MCF 10A (cell line): ENCODE measurements at regions not wholly inside any gene's neighbourhood (a gene's known extent, or its start where the extent isn't known, plus 50 kb on each side); places are given as distances from the start of the nearest gene placed in this dataset.

Experiments
- BruUV-seq: library from RNA; stranded (reverse); fragments of 400-500 nt; replicated peaks from 2 replicates; lab custom pipeline; 2021; lab: Mats Ljungman, UMichigan
- CTCF ChIA-PET: fragments of 300-600 bp; sonication (Branson Sonifier 250); formaldehyde crosslinking; extraction: SDS; loops from one replicate; lab custom pipeline; 2021; ENCODE audit warnings: antibody characterized with exemption, inconsistent platforms; lab: Yijun Ruan, JAX
- POLR2A ChIA-PET: fragments of 300-600, 350-650 bp; sonication (Branson Sonifier 250); formaldehyde crosslinking; extraction: SDS; loops from one replicate; lab custom pipeline; 2020; ENCODE audit warnings: antibody characterized with exemption, inconsistent platforms; lab: Yijun Ruan, JAX
- DNase-seq: peaks from one replicate; pipeline ENCODE4 v3.0.0-alpha.2; 2018; ENCODE audit not compliant: unreplicated experiment
- H3K27ac Mint-ChIP-seq: one replicate; pipeline ENCODE4 v1.8.0; 2022; ENCODE audit warnings: mild to moderate bottlenecking, low read depth, mixed read lengths; ENCODE audit not compliant: unreplicated experiment
- H3K27me3 Mint-ChIP-seq: one replicate; pipeline ENCODE4 v1.8.0; 2022; ENCODE audit warnings: mixed read lengths; ENCODE audit not compliant: insufficient read depth, unreplicated experiment
- H3K36me3 Mint-ChIP-seq: one replicate; pipeline ENCODE4 v1.8.0; 2022; ENCODE audit warnings: mild to moderate bottlenecking, moderate library complexity, mixed read lengths; ENCODE audit not compliant: insufficient read depth, unreplicated experiment
- H3K4me1 Mint-ChIP-seq: one replicate; pipeline ENCODE4 v1.8.0; 2022; ENCODE audit warnings: mixed read lengths; ENCODE audit not compliant: insufficient read depth, unreplicated experiment
- H3K4me3 Mint-ChIP-seq: one replicate; pipeline ENCODE4 v1.8.0; 2022; ENCODE audit warnings: mild to moderate bottlenecking, moderate library complexity, mixed read lengths; ENCODE audit not compliant: unreplicated experiment
- H3K9me3 Mint-ChIP-seq: one replicate; pipeline ENCODE4 v1.8.0; 2022; ENCODE audit warnings: mixed read lengths; ENCODE audit not compliant: unreplicated experiment
- CTCF ChIP-seq: fragments of 200-600 bp; IDR thresholded peaks from one replicate; pipeline ENCODE4 v1.8.0; 2022; ENCODE audit warnings: antibody characterized with exemption, mild to moderate bottlenecking; ENCODE audit not compliant: unreplicated experiment
- intact Hi-C: fragments of 100-400 bp; cut with micrococcal nuclease; formaldehyde crosslinking; loops from 2 replicates; pipeline ENCODE4 v1.14.1; 2022

GRCh38 chr6:104418125-104418524 lies 441.6 kb downstream of the HACE1 start:
- CTCF ChIA-PET: interaction anchor here (0.6 kb wide), 1 partner anchor 48 kb away, joined by 3 read pairs; no protein-coding TSS in a partner anchor
- intact Hi-C loops: no loop called here
- BruUV-seq: no TSS peak

GRCh38 chr6:104414723-104415122 lies 445.0 kb downstream of the HACE1 start:
- H3K9me3 Mint-ChIP-seq: no peaks in the 10 kb centered on the region
- CTCF ChIA-PET: interaction anchor here (1.6 kb wide), 1 partner anchor 357 kb away, joined by 4 read pairs; no protein-coding TSS in a partner anchor
- H3K36me3 Mint-ChIP-seq: no peaks in the 10 kb centered on the region
- no peaks in the 10 kb centered on the region for H3K4me1 Mint-ChIP-seq
- TF ChIP-seq CTCF: no peak
- intact Hi-C loops: no loop called here
- no TSS peak for BruUV-seq
- H3K27me3 Mint-ChIP-seq: no peaks in the 10 kb centered on the region
- no peak overlapping the region for H3K4me3 Mint-ChIP-seq
- DNase-seq: no peak
- no peak overlapping the region for H3K27ac Mint-ChIP-seq
- POLR2A ChIA-PET: no interaction called here

More at GRCh38 chr6:104418125-104418524, 441.6 kb downstream of the HACE1 start:
- POLR2A ChIA-PET: no interaction called here
- H3K36me3 Mint-ChIP-seq: no peaks in the 10 kb centered on the region
- no peaks in the 10 kb centered on the region for H3K4me1 Mint-ChIP-seq
- H3K9me3 Mint-ChIP-seq: no peaks in the 10 kb centered on the region
- H3K27me3 Mint-ChIP-seq: no peaks in the 10 kb centered on the region
- no peak for DNase-seq
- no peak for TF ChIP-seq CTCF
- no peak overlapping the region for H3K27ac Mint-ChIP-seq
- no peak overlapping the region for H3K4me3 Mint-ChIP-seq

GRCh38 chr6:104413767-104414166 lies 446.0 kb downstream of the HACE1 start:
- no peaks in the 10 kb centered on the region for H3K4me1 Mint-ChIP-seq
- no peaks in the 10 kb centered on the region for H3K9me3 Mint-ChIP-seq
- no TSS peak for BruUV-seq
- ChIA-PET POLR2A (interaction anchor here (0.6 kb wide), 1 partner anchor 1061 kb away, joined by 3 read pairs; no protein-coding TSS in a partner anchor), CTCF (no interaction called here)
- no peaks in the 10 kb centered on the region for H3K27me3 Mint-ChIP-seq
- intact Hi-C loops: no loop called here
- no peaks in the 10 kb centered on the region for H3K36me3 Mint-ChIP-seq
- DNase-seq: no peak
- no peak for TF ChIP-seq CTCF
- no peak overlapping the region for H3K4me3 Mint-ChIP-seq
- H3K27ac Mint-ChIP-seq: no peak overlapping the region

GRCh38 chr6:104411302-104411701 lies 448.4 kb downstream of the HACE1 start:
- H3K27ac Mint-ChIP-seq: no peak overlapping the region
- intact Hi-C loops: no loop called here
- no peak overlapping the region for H3K4me3 Mint-ChIP-seq
- H3K27me3 Mint-ChIP-seq: no peaks in the 10 kb centered on the region
- no peaks in the 10 kb centered on the region for H3K36me3 Mint-ChIP-seq
- no peak for TF ChIP-seq CTCF
- no peaks in the 10 kb centered on the region for H3K9me3 Mint-ChIP-seq
- no peaks in the 10 kb centered on the region for H3K4me1 Mint-ChIP-seq
- CTCF ChIA-PET: interaction anchor here (0.5 to 0.7 kb wide), 2 partner anchors 14 to 542 kb away, joined by 3 read pairs; no protein-coding TSS in a partner anchor
- POLR2A ChIA-PET: no interaction called here
- no peak for DNase-seq
- BruUV-seq: no TSS peak
